ENCODE measurements at regions not wholly inside any gene's neighbourhood (a gene's known extent, or its start where the extent isn't known, plus 50 kb on each side); places are given as distances from the start of the nearest gene placed in this dataset.

GRCh38 chr6:2385471-2385983 is 140.1 kb upstream of the GMDS start:
- TF ChIP-seq CTCF (IDR thresholded peaks at IDR 0.05; ENCODE audit: insufficient read depth, low read length, severe bottlenecking): no peak
- Histone ChIP-seq H3K4me3 (ENCODE audit: low read depth, low read length) (no peak overlapping the region), H3K36me3 (ENCODE audit: control insufficient read depth, insufficient read depth, low read length) (no peaks in the 10 kb centered on the region), H3K27me3 (ENCODE audit: control insufficient read depth, insufficient read depth, low read length) (no peaks in the 10 kb centered on the region)
- DNase-seq (ENCODE audit: low read depth): no peak
- no peak for FAIRE-seq

- DNase-seq (ENCODE audit: low read depth): no peak
- no peak for FAIRE-seq
- Histone ChIP-seq H3K27me3 (ENCODE audit: control insufficient read depth, insufficient read depth, low read length) (no peaks in the 10 kb centered on the region), H3K4me3 (ENCODE audit: low read depth, low read length) (no peak overlapping the region), H3K36me3 (ENCODE audit: control insufficient read depth, insufficient read depth, low read length) (no peaks in the 10 kb centered on the region)
- no peak for TF ChIP-seq CTCF (IDR thresholded peaks at IDR 0.05; ENCODE audit: insufficient read depth, low read length, severe bottlenecking)
Observed at GRCh38 chr6:2384528-2384927, 139.1 kb upstream of the GMDS start.

DNA sequence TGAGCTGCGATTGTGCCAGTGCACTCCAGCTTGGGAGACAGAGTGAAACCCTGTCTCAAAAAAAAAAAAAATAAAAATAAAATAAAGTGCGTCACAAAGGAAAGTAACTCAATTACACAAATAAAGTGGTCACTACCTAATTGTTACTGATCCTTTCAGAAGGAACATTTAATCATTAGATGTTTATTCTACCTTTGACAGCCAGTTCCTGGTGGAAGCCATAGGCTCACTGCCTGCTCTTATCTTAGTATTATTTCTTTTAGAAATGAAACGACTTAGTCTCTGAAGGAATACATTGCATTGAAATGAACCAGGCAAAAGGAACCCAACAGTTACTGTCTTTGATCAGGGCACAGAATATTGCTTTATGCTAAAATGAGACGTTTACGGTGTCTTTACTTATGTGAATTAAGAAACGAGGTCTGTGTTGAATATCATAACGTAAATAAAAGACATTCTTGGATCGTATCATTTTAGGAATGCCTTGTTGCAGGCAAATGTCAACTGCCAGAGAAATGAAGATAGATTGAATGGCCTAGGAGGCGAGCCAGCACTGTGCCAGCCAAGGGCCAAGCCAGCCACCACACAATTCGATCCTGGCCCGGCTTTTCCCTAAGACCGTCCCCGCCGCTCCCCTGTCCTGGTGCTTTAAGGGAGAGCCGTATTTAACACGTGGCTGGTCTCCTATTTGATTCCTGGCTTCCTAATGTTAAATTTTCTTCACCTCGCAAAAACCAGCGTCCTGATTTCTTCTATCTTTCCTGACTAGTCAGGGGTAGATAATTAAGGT is 136.7 kb upstream of the GMDS start:
- no peak for FAIRE-seq

DNA sequence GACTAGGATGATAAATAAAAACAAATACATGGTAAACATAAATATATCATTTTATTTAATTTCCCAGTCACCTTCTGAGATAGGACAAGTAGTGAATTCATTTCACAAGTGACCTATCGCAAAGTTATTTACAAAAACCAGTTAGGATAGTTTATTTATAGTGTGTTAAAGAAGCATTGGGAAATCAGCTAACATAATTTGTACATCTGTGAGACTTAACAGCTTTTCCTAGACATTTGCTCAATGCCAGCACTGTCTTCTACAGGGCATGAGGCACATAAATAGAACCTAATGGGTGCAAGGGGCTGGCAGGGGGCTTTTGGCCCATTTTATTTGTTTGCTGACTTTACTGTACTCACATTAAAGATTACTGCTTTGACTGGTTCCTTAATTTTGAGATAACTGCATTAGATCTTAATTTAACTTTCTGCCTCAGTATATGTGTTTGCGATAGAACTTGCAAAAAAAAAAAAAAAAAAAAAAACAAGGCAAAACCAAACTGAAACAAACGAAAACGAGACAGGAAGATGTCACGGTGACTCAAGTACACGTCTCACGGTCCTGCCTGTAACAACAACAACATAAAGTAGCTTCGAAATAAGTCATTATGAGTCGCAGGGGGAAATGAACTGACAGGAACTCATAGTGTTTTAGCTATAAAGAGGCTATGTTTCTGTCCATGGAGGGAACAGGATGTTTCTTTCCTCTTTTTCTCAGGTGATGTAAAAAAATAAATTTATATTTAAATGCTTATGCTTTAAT is 133.7 kb upstream of the GMDS start:
- DNase-seq (ENCODE audit: low read depth): peak; percentile 84

More for the DNA sequence above, 136.7 kb upstream of the GMDS start:
- no peak for DNase-seq (ENCODE audit: low read depth)
- Histone ChIP-seq H3K27me3 (ENCODE audit: control insufficient read depth, insufficient read depth, low read length) (no peaks in the 10 kb centered on the region), H3K4me3 (ENCODE audit: low read depth, low read length) (no peak overlapping the region), H3K36me3 (ENCODE audit: control insufficient read depth, insufficient read depth, low read length) (no peaks in the 10 kb centered on the region)
- no peak for TF ChIP-seq CTCF (IDR thresholded peaks at IDR 0.05; ENCODE audit: insufficient read depth, low read length, severe bottlenecking)

DNA sequence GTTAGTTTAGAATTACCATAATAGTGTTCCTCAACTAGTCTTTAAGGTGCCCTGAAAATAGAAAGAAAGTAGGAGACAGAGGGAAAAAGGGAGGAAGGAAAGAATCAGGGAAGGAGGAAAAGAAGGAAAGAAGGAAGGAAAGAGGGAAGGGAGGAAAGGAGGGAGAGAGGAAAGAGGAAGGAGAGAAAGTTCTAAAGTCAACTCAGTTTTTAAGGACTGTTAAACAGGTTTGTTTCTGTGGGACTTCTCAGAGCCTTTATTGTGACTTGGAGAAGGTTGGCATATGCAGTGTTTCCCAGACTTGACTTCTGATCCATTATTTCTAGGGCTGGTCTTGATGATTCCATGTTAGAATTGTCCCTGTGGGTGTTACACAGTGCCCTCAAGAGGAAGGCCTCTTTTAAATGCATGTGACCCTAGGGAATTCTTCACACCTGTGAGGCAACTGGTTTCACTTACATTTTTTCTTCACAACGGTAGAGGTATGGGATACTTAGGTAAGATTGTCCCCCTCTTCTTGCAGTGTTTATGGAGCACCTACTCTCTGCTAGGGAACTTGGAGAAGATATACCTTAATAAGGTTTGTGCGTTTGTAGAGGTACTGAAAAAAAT is 132.7 kb upstream of the GMDS start:
- Histone ChIP-seq H3K27me3 (ENCODE audit: control insufficient read depth, insufficient read depth, low read length) (no peaks in the 10 kb centered on the region), H3K36me3 (ENCODE audit: control insufficient read depth, insufficient read depth, low read length) (no peaks in the 10 kb centered on the region), H3K4me3 (ENCODE audit: low read depth, low read length) (no peak overlapping the region)
- TF ChIP-seq CTCF (IDR thresholded peaks at IDR 0.05; ENCODE audit: insufficient read depth, low read length, severe bottlenecking): no peak
- FAIRE-seq (peak; percentile 13), DNase-seq (ENCODE audit: low read depth) (no peak)

More for the DNA sequence above, 133.7 kb upstream of the GMDS start:
- no peak overlapping the region for H3K4me3 ChIP-seq (ENCODE audit: low read depth, low read length)
- FAIRE-seq: no peak
- no peaks in the 10 kb centered on the region for H3K27me3 ChIP-seq (ENCODE audit: control insufficient read depth, insufficient read depth, low read length)
- TF ChIP-seq CTCF (IDR thresholded peaks at IDR 0.05; ENCODE audit: insufficient read depth, low read length, severe bottlenecking): no peak
- no peaks in the 10 kb centered on the region for H3K36me3 ChIP-seq (ENCODE audit: control insufficient read depth, insufficient read depth, low read length)
